Endothelial cell of umbilical vein (primary cell): ENCODE measurements at regions not wholly inside any gene's neighbourhood (a gene's known extent, or its start where the extent isn't known, plus 50 kb on each side); places are given as distances from the start of the nearest gene placed in this dataset.
"Not testable (repeated sequence)": the region's sequence is repeated elsewhere in the genome, so short reads cannot be mapped to it uniquely, and the experiment has no call there.

ENCODE experiments used
- BruUV-seq: library from RNA; stranded (reverse); fragments of 400-500 nt; replicated peaks from 2 replicates; lab custom pipeline; 2021; lab: Mats Ljungman, UMichigan
- CTCF ChIA-PET: fragments of 300-600, 350-600 bp; sonication (Branson Sonifier 250); formaldehyde crosslinking; loops from one replicate; lab custom pipeline; 2021; ENCODE audit warnings: antibody characterized with exemption, inconsistent platforms; lab: Charles Lee
- POLR2A ChIA-PET: fragments of 300-600, 350-600 bp; sonication (Branson Sonifier 250); formaldehyde crosslinking; loops from one replicate; lab custom pipeline; 2021; ENCODE audit warnings: antibody characterized with exemption, inconsistent platforms; lab: Charles Lee
- DNase-seq: peaks from one replicate; pipeline ENCODE4 v3.0.0-alpha.2; 2011; ENCODE audit warnings: low read depth, low spot score
- FAIRE-seq: peaks from 2 replicates; lab custom pipeline; 2011; peaks lifted over from hg19 to GRCh38; lab: Jason Lieb, UNC
- H2AFZ ChIP-seq: 2 replicates; pipeline ENCODE4 v1.6.0; 2012; ENCODE audit warnings: low read depth, low read length, control low read depth, inconsistent platforms
- H3K27ac ChIP-seq: 2 replicates; pipeline ENCODE4 v1.5.1; 2011; ENCODE audit warnings: low read depth, mild to moderate bottlenecking, control low read depth, low read length, moderate library complexity; ENCODE audit not compliant: insufficient read depth
- H3K27me3 ChIP-seq, 2 experiments: 2 replicates each; pipeline versions ENCODE4 v1.6.0 to v1.6.1; 2011; ENCODE audit warnings: low read length in 2 of 2, mixed read lengths in 1 of 2; ENCODE audit not compliant: control insufficient read depth in 2 of 2, insufficient read depth in 2 of 2
- H3K36me3 ChIP-seq, 2 experiments: 2 replicates in 1 of 2; 3 replicates in 1 of 2; pipeline ENCODE4 v1.5.1; 2011; ENCODE audit warnings: low read length in 2 of 2, mild to moderate bottlenecking in 1 of 2, moderate library complexity in 1 of 2; ENCODE audit not compliant: control insufficient read depth in 2 of 2, insufficient read depth in 2 of 2; ENCODE audit errors: extremely low read depth in 1 of 2
- H3K4me1 ChIP-seq: 3 replicates; pipeline ENCODE4 v1.5.1; 2011; ENCODE audit warnings: mild to moderate bottlenecking, low read length; ENCODE audit not compliant: control insufficient read depth, insufficient read depth; ENCODE audit errors: extremely low read depth
- H3K4me2 ChIP-seq: 2 replicates; pipeline ENCODE4 v1.6.1; 2011; ENCODE audit warnings: low read length, control low read depth, mixed read lengths; ENCODE audit not compliant: insufficient read depth
- H3K4me3 ChIP-seq, 3 experiments: fragments of 200-600 bp in 1 of 3; sonication (generic), shearing (Covaris generic) in 1 of 3; replicated peaks in 1 of 3; 2 replicates each; pipeline ENCODE4 v1.5.1; 2011 to 2016; ENCODE audit warnings: control low read depth in 3 of 3, low read length in 3 of 3, mild to moderate bottlenecking in 2 of 3, inconsistent platforms in 1 of 3, low read depth in 1 of 3, moderate library complexity in 1 of 3; ENCODE audit not compliant: insufficient read depth in 1 of 3
- H3K79me2 ChIP-seq: 2 replicates; pipeline ENCODE4 v1.6.0; 2012; ENCODE audit warnings: low read length, inconsistent platforms; ENCODE audit not compliant: control insufficient read depth, insufficient read depth
- H3K9ac ChIP-seq: replicated peaks from 2 replicates; pipeline ENCODE3; 2011; ENCODE audit warnings: low read length, control low read depth; ENCODE audit not compliant: insufficient read depth; ENCODE audit errors: extremely low read depth
- H3K9me1 ChIP-seq: replicated peaks from 3 replicates; pipeline ENCODE4 v1.6.0; 2011; ENCODE audit warnings: mild to moderate bottlenecking, low read length; ENCODE audit not compliant: control insufficient read depth, insufficient read depth; ENCODE audit errors: extremely low read depth
- H3K9me3 ChIP-seq: replicated peaks from 2 replicates; pipeline ENCODE4 v1.5.1; 2012; ENCODE audit warnings: low read length, inconsistent platforms; ENCODE audit not compliant: control insufficient read depth, insufficient read depth
- H4K20me1 ChIP-seq: replicated peaks from 2 replicates; pipeline ENCODE3; 2011; ENCODE audit warnings: mild to moderate bottlenecking, low read length; ENCODE audit not compliant: control insufficient read depth, insufficient read depth; ENCODE audit errors: extremely low read depth
- EZH2 ChIP-seq: IDR thresholded peaks from 2 replicates; pipeline ENCODE4 v1.6.1; 2012; ENCODE audit warnings: borderline replicate concordance, low read depth, mild to moderate bottlenecking, moderate library complexity, low read length, inconsistent platforms; ENCODE audit not compliant: severe bottlenecking
- FOS ChIP-seq: IDR thresholded peaks from 2 replicates; pipeline ENCODE4 v1.6.1; 2011; ENCODE audit warnings: mild to moderate bottlenecking, low read length, moderate library complexity, borderline replicate concordance; ENCODE audit not compliant: insufficient read depth
- GATA2 ChIP-seq: IDR thresholded peaks from 2 replicates; pipeline ENCODE4 v1.7.0; 2011; ENCODE audit warnings: low read depth, mild to moderate bottlenecking, moderate library complexity, mixed read lengths, low read length; ENCODE audit not compliant: insufficient read length, insufficient read depth
- JUN ChIP-seq: IDR thresholded peaks from 2 replicates; pipeline ENCODE4 v1.6.1; 2011; ENCODE audit warnings: borderline replicate concordance, low read depth; ENCODE audit not compliant: insufficient read length, insufficient read depth
- MYC ChIP-seq: IDR thresholded peaks from one replicate; pipeline ENCODE4 v1.6.1; 2011; ENCODE audit warnings: mild to moderate bottlenecking, low read depth, low read length
- POLR2A ChIP-seq: IDR thresholded peaks from 2 replicates; pipeline ENCODE4 v1.6.1; 2012; ENCODE audit warnings: low read depth, mild to moderate bottlenecking, control low read depth, low read length
- POLR2AphosphoS5 ChIP-seq: IDR thresholded peaks from 2 replicates; pipeline ENCODE4 v1.6.1; 2012; ENCODE audit warnings: low read depth, mild to moderate bottlenecking, control low read depth, low read length, moderate library complexity; ENCODE audit not compliant: insufficient read depth
- dilution Hi-C: fragments of 300-500 bp; cut with MboI; formaldehyde crosslinking; loops from one replicate; pipeline ENCODE4 v1.15.0; 2019; ENCODE audit warnings: low sequenced_read_pairs; ENCODE audit not compliant: extremely low pct_ligation_motif_present
- intact Hi-C: fragments of 100-400 bp; cut with micrococcal nuclease; formaldehyde crosslinking; loops from one replicate; pipeline ENCODE4 v1.10.0; 2022
- TF ChIP-seq, protein P1 (sequence below): IDR thresholded peaks from 2 replicates; pipeline ENCODE4 v1.6.1; 2011; ENCODE audit not compliant: insufficient read depth, insufficient read length
- TF ChIP-seq, protein P2 (sequence below), 2 donors: IDR thresholded peaks; 1 replicate in 1 of 2; 2 replicates in 1 of 2; pipeline ENCODE4 v1.5.1; 2011; ENCODE audit warnings: low read length in 2 of 2, mild to moderate bottlenecking in 2 of 2, moderate library complexity in 2 of 2, control low read depth in 1 of 2, inconsistent platforms in 1 of 2, low read depth in 1 of 2; ENCODE audit not compliant: insufficient read depth in 1 of 2; ENCODE audit errors: extremely low read depth in 1 of 2

DNA sequence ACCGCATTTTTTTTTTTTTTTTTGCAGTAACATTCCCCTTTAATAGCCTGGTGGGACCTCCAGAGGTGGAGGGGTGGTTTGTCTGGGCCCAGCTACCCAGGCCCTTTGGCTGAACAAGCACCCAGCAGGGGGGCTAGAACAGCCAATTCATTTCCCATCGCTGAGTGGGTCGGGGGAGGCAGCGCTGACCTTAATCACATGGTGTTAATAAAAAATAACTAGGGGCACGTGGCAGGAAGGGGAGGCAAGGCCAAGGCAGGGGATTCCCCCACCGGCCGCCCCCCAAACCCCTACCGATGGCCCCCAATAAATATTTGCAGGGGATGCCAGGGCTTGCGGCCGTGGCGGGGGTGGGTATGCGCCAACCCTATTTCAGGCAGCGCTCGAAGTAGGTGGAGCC, 1709.9 kb downstream of the TP53TG3F start:
- H3K9me1 ChIP-seq, H3K4me1 ChIP-seq, H3K79me2 ChIP-seq, H3K4me2 ChIP-seq, FAIRE-seq, POLR2A ChIA-PET, H3K27me3 ChIP-seq, H3K9me3 ChIP-seq, BruUV-seq, H2AFZ ChIP-seq, H3K36me3 ChIP-seq, H3K9ac ChIP-seq, H3K27ac ChIP-seq, dilution Hi-C loops, intact Hi-C loops, DNase-seq, H4K20me1 ChIP-seq, H3K4me3 ChIP-seq, CTCF ChIA-PET: not testable (repeated sequence)

DNA sequence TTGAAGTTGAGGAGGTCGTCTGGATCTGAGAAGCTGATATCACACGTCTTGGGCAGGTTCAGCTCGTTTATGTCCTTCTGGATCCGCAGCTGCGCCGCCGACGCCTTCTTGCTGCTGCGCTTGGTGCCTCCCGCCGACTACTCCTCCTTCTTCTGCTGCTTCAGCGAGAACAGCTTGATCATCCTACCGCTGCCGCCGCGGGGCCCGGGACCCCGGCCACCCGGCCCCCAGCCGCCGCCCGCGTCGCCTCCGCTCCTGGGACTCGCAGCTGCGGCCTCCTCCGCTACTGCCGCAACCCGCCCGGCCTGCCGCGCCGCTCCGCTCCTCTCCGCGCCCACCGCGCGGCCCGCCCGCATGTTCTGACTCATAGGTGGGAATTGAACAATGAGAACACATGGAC, 1710.6 kb downstream of the TP53TG3F start:
- DNase-seq, H3K27ac ChIP-seq, BruUV-seq, H3K9me1 ChIP-seq, H3K9ac ChIP-seq, H3K4me2 ChIP-seq, H3K4me1 ChIP-seq, H3K27me3 ChIP-seq, H4K20me1 ChIP-seq, H3K4me3 ChIP-seq, POLR2A ChIA-PET, H3K36me3 ChIP-seq, dilution Hi-C loops, H3K79me2 ChIP-seq, H2AFZ ChIP-seq, intact Hi-C loops, CTCF ChIA-PET, H3K9me3 ChIP-seq, FAIRE-seq: not testable (repeated sequence)

DNA sequence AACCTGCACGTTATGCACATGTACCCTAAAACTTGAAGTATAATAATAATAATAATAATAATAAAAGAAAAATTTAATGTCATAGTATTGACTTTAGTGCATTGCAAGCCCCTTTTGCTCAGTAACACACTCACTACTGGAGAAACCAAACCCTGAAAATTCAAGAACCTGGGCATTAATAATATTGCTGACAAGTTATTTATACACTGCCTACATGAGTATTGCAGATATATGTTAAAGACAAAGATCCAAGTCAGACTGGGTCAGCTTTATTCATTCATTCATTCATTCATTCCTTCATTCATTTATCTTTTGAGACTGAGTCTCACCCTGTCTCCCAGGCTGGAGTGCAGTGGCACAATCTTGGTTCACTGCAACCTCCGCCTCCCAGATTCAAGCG, 1711.2 kb downstream of the TP53TG3F start:
- peaks cover 3% of the 10 kb centered on the region for H3K9me3 ChIP-seq
- H4K20me1 ChIP-seq = no peaks in the 10 kb centered on the region
- H3K27me3 ChIP-seq = no peaks in the 10 kb centered on the region
- intact Hi-C loops = no loop called here
- no peaks in the 10 kb centered on the region for H3K79me2 ChIP-seq
- no peak overlapping the region for H3K4me3 ChIP-seq
- dilution Hi-C loops = no loop called here
- CTCF ChIA-PET = no interaction called here
- POLR2A ChIA-PET = no interaction called here
- no peaks in the 10 kb centered on the region for H3K36me3 ChIP-seq
- FAIRE-seq (no peak), DNase-seq (no peak)
- H3K9me1 ChIP-seq = no peaks in the 10 kb centered on the region
- H3K27ac ChIP-seq = no peak overlapping the region
- no peak overlapping the region for H2AFZ ChIP-seq
- H3K9ac ChIP-seq = no peak overlapping the region
- H3K4me2 ChIP-seq = no peak overlapping the region
- BruUV-seq = no TSS peak
- TF ChIP-seq POLR2A (no peak), GATA2 (no peak), FOS (no peak), POLR2AphosphoS5 (no peak), EZH2 (no peak), MYC (no peak), JUN (no peak)
- TF ChIP-seq, protein P1, sequence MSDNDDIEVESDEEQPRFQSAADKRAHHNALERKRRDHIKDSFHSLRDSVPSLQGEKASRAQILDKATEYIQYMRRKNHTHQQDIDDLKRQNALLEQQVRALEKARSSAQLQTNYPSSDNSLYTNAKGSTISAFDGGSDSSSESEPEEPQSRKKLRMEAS = no peak
- TF ChIP-seq, protein P2, sequence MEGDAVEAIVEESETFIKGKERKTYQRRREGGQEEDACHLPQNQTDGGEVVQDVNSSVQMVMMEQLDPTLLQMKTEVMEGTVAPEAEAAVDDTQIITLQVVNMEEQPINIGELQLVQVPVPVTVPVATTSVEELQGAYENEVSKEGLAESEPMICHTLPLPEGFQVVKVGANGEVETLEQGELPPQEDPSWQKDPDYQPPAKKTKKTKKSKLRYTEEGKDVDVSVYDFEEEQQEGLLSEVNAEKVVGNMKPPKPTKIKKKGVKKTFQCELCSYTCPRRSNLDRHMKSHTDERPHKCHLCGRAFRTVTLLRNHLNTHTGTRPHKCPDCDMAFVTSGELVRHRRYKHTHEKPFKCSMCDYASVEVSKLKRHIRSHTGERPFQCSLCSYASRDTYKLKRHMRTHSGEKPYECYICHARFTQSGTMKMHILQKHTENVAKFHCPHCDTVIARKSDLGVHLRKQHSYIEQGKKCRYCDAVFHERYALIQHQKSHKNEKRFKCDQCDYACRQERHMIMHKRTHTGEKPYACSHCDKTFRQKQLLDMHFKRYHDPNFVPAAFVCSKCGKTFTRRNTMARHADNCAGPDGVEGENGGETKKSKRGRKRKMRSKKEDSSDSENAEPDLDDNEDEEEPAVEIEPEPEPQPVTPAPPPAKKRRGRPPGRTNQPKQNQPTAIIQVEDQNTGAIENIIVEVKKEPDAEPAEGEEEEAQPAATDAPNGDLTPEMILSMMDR (IDR thresholded peaks at IDR 0.05; ENCODE audit: extremely low read depth in 1 of 2, insufficient read depth in 1 of 2, low read depth in 1 of 2, low read length in 2 of 2) = no peak
- H3K4me1 ChIP-seq = no peaks in the 10 kb centered on the region
